EH (cell line): ENCODE measurements at regions not wholly inside any gene's neighbourhood (a gene's known extent, or its start where the extent isn't known, plus 50 kb on each side); places are given as distances from the start of the nearest gene placed in this dataset.

Experiments used
- DNase-seq: peaks from one replicate; pipeline ENCODE4 v3.0.0-alpha.2; 2015; ENCODE audit warnings: low read depth

DNA sequence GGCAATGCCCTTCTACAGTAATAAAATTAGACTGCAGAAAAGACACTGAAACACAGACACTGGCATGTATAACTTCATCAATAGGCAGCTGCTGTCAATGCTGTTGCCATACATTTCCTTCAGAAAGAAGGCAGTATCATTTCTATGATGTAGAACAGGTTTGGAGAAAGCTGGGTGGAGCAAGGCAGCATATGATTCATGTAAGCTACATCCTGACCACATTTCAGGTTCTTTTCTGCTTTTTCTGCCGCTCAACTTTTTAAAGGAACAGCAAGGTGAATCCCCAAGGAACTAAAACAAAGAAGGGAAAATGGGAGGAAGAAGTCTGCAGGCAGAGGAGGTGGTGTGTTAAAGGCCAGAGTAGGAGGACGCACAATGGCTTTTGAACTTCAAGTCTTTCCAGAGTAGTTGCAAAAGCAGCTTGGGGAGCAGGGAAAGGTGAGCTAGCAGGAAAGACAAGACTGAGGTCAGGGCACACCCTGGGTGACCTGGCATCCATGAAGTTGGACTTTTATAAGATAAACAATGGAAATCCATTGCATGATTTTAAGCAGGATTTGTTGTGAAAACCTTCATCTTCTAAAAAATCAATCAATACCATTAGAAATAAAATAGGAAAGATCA, 142.1 kb downstream of the MED10 start:
- no peak for DNase-seq

- DNase-seq: no peak
These were observed 142.6 kb downstream of the MED10 start for GRCh38 chr5:6235726-6236125.

GRCh38 chr5:6228257-6229250, 149.8 kb downstream of the MED10 start:
- no peak for DNase-seq

DNA sequence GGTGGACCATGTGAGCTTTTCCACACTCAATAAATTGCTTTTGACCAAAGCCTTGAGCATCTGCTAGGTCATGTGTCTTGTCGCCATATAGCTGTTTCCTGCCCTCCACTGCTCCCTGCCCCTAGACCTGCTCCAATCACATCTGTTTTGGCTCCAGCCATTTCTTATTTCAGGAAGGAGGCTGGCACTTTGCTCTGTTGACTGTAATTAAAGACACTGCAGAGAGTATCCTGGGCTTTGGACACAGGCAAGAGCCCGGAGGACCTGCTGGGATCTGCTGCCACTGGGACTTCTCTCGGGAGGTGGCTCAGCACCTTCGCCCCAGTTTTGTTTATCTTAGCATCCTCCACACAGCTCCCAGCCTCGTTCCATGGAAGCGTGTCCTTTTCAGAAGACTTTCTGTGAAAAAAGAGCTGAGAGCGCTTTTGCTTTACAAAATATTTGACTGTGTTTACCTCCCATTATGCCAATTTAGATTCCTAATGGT, 153.2 kb downstream of the MED10 start:
- no peak for DNase-seq

DNA sequence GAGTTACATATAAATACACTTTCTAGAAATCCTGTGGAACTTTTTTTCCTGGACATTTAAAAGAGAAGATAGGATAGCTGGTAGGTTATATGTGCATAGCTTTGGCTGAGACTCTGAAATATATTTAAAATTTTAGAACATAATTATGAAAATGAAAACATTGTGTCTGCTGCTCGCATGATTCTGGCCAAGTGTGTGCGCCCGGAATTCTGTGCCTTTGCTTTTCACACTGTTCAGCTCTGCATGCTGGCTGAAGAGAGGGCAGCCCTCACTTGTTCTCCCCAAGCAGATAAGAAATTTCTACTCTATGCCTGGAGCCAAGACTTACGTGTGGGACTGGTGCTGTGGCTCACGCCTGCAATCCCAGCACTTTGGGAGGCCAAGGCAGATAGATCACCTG, 153.9 kb downstream of the MED10 start:
- no peak for DNase-seq

GRCh38 chr5:6222899-6223298, 155.4 kb downstream of the MED10 start:
- no peak for DNase-seq

- DNase-seq: no peak
These were observed 156.2 kb downstream of the MED10 start for GRCh38 chr5:6222121-6222520.

DNA sequence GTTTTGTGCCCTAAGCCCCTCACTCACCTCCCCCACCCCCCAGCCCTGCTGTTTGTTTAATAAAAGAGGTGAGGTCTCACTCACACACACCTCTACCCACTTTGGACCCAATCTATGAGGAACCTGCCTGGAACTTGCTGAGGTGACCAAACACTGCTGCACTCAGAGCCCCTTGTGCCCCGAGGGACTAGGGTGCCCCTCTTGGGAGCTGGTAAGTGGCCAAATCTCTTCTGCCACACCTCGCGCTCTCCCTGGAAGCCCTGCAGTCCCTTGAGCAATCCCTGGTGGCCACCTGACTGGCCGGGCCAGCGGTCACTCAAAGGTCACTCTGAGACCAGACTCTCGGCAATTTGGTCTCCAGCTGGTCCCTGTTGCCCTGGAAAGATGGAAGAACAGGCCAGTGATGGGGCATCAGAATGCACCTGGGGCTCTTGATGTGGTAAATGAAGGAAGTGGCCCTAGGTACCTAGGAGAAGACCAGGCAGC, 157.2 kb downstream of the MED10 start:
- no peak for DNase-seq

GRCh38 chr5:6220346-6221088, 157.8 kb downstream of the MED10 start:
- DNase-seq: no peak

- no peak for DNase-seq
These were observed 159.8 kb downstream of the MED10 start for GRCh38 chr5:6218517-6218916.

DNA sequence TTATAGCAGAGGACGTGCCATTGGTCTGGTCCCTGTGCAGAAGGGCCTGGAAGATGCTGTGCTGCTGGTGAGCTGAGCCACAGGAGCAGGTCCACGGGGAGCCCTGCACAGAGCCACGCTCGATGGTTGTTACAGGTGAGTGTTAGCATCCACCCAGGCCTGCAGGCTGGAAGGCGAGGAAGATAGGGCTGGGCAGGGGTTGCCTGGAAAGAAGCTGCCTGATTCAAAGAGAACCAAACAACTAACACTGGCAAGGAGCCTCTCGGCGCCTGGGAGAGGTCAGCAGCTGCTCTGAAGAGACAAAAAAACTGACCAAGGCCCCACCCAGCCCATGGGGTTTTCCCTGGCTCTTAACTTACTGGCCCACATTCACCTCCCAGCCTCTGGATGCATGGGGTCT, 160.2 kb downstream of the MED10 start:
- no peak for DNase-seq

GRCh38 chr5:6216471-6217075, 161.8 kb downstream of the MED10 start:
- DNase-seq: no peak

GRCh38 chr5:6215891-6216290, 162.5 kb downstream of the MED10 start:
- no peak for DNase-seq

DNA sequence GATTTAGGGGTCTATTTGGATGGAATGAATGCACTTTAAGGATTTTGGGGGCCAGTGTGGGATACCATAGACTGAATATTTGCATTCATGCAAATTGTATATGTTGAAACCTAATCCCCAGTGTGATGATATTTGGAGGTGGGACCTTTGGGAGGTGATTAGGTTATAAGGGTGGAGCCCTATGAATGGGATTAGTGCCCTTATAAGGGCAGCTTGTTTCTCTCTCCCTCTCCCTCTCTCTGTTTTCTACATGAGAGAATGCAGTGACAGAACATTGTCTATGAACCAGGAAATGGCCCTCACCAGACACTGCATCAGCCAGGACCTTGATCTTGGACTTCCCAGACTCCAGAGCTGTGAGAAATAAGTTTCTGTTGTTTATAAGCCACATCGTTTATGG, 166.1 kb downstream of the MED10 start:
- DNase-seq: no peak

GRCh38 chr5:6206501-6206900, 171.8 kb downstream of the MED10 start:
- no peak for DNase-seq

DNA sequence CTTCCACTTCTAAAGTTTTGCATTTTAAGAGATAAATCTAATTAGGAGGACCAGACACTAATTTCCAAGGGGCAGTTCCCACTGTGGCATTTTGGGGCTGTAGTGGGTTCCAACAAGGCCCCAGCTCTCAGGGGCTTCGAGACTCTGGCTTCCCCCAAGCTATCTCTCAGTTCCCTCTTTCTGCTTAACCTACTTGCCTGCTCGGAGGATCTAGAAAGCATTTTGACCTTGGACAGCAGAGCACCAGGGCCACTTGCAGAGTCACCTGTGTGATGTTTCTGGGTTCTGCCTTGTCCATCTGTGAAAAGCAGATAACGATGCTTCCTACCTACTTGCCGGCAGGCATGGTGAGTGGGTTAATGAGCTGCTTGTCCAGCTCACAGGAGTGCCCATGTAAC, 175.4 kb downstream of the MED10 start:
- no peak for DNase-seq

GRCh38 chr5:6202149-6202967, 176.0 kb downstream of the MED10 start:
- no peak for DNase-seq

- peak; percentile 8 for DNase-seq
These were observed 176.7 kb downstream of the MED10 start for GRCh38 chr5:6201631-6202030.

DNA sequence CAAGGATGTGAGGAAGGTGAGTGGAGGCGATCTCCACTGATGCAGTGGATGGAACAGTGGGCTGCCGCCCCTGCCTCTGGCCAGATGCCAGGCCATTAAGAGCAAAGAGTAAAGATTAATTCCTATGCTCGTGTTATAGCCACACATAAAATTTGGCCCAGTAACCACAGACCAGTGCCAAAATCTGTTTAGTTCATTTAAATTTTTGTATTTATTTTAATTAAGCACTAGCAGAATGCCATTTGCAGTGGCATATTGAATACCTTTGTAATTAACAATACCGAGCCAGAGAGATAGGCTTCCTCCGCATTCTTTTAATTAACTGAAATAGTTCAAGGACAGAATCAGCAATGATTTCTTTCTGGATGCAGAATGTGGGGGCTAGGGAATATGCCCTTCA, 179.8 kb downstream of the MED10 start:
- no peak for DNase-seq

DNA sequence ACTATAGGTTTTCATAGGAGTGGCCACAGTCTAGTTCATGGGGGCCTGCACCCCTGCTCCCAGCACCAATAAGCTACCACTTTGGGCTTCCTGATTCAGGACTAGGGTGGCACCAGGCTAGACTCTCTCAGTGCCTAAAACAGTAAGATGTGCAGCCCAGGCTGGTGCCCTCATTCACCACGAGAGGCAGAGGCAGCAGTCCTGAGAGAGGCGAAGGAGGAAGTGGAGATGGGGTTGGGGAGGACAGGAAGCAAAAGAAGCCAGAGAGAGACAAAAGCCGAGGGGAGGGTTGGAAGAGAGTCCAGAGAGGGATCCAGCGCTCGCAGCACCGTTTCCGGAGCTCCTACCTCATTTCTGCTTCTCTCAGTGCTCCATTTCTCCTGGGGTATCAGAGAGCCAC, 180.9 kb downstream of the MED10 start:
- DNase-seq: no peak

GRCh38 chr5:6195711-6196358, 182.5 kb downstream of the MED10 start:
- DNase-seq: no peak
